ENCODE measurements at regions not wholly inside any gene's neighbourhood (a gene's known extent, or its start where the extent isn't known, plus 50 kb on each side); places are given as distances from the start of the nearest gene placed in this dataset.

DNA sequence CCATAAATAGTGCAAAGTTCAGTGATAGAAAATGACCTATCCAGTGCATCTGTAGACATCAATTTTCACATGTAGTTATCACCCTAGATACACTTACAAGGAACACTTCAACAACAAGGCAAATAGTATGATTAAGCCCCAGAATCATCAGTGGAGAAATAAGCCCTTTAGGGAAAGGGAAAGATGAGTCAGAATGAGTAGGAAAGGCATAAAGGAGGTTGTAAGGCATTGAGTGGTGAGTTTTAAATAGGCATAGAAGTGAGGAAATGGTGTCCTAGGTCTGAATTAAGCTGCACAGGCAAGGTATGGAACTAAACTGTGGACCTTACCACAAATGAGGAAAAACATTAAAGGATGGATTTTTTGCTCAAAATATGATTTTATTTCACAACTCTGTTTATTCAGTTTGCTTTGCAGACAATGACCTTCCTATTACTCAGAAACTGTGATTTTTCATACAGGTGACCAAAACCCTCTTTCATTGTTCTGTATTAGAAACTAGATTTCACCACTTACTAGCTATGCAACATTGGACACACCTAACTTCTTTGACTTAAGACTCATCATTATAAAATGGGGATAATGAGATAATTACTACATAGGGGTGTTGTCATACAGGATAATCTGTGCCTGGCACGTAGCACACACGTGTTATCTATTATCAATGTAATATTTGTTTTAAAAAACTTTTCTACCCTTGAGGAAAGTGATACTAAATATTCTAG, 57.0 kb upstream of the MAP9 start (continued):
- TF ChIP-seq ZNF645 (tag by site-specific recombination; IDR thresholded peaks at IDR 0.05) (no peak), ZNF211 (tag by site-specific recombination; IDR thresholded peaks at IDR 0.05; ENCODE audit: low read depth) (no peak), SCRT2 (tag by site-specific recombination; IDR thresholded peaks at IDR 0.05) (no peak), KLF7 (tag by site-specific recombination; IDR thresholded peaks at IDR 0.05; ENCODE audit: borderline replicate concordance) (no peak), ZSCAN16 (tag by site-specific recombination; IDR thresholded peaks at IDR 0.05) (no peak)

GRCh38 chr4:155430895-155431795, 54.4 kb upstream of the MAP9 start:
- peaks cover 14% of the 10 kb centered on the region for H3K4me1 ChIP-seq (ENCODE audit: control insufficient read depth, insufficient read depth, low read length)
- ChIA-PET CTCF (no interaction called here), POLR2A (no interaction called here)
- no peaks in the 10 kb centered on the region for H3K36me3 ChIP-seq (ENCODE audit: control insufficient read depth in 2 of 2, insufficient read depth in 1 of 2, low read length in 2 of 2)
- H3K4me3 ChIP-seq (ENCODE audit: low read depth, low read length), result no peak overlapping the region
- H3K9me3 ChIP-seq (ENCODE audit: control insufficient read depth, insufficient read depth, low read depth, low read length), result no peaks in the 10 kb centered on the region
- no peak for TF ChIP-seq ZNF544 (tag by site-specific recombination; IDR thresholded peaks at IDR 0.05)
- no peak for TF ChIP-seq BCL11A (tag by site-specific recombination; IDR thresholded peaks at IDR 0.05; ENCODE audit: low read depth)
- no peak for TF ChIP-seq PBX3 (CRISPR knock-in tag; IDR thresholded peaks at IDR 0.05)
- TF ChIP-seq SCRT2 (tag by site-specific recombination; IDR thresholded peaks at IDR 0.05), result no peak
- TF ChIP-seq ZNF571 (tag by site-specific recombination; IDR thresholded peaks at IDR 0.05), result no peak
- no peak for TF ChIP-seq SETDB1 (IDR thresholded peaks at IDR 0.05; ENCODE audit: insufficient read length, low read length)
- H3K27ac ChIP-seq (ENCODE audit: extremely low read depth, low read depth, low read length), result no peak overlapping the region

DNA sequence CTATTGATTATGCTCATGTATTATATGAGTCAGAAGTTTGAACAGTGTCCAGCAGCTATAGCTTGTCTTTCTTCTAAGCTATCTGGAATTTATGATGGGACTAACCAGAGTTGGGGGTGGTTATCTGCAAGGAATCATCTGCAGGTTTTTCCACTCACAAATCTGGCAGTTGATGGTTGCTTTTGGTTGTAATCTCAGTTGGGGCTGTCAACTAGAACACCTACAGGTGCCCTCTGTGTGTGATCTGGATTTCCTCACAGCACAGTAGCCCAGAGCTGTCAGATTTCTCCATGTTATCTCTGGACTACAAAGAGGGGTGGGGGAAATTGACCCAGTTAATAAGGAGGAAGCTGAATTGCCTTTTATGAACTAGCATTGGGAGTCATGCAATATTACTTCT, 51.4 kb upstream of the MAP9 start:
- no peak overlapping the region for H3K27ac ChIP-seq (ENCODE audit: extremely low read depth, low read depth, low read length)
- ChIA-PET CTCF (interaction anchor here (1.8 kb wide), 1 partner anchor 16 kb away, joined by 4 read pairs; no protein-coding TSS in a partner anchor), POLR2A (no interaction called here)

More for the DNA sequence above, 51.4 kb upstream of the MAP9 start:
- Histone ChIP-seq H3K36me3 (ENCODE audit: control insufficient read depth in 2 of 2, insufficient read depth in 1 of 2, low read length in 2 of 2) (no peaks in the 10 kb centered on the region), H3K4me1 (ENCODE audit: control insufficient read depth, insufficient read depth, low read length) (peaks cover 14% of the 10 kb centered on the region), H3K9me3 (ENCODE audit: control insufficient read depth, insufficient read depth, low read depth, low read length) (no peaks in the 10 kb centered on the region), H3K4me3 (ENCODE audit: low read depth, low read length) (no peak overlapping the region)
- TF ChIP-seq ZNF19 (tag by site-specific recombination; IDR thresholded peaks at IDR 0.05; ENCODE audit: low read depth), result no peak
- no peak for TF ChIP-seq ZNF623 (tag by site-specific recombination; IDR thresholded peaks at IDR 0.05)
- no peak for TF ChIP-seq ZNF169 (tag by site-specific recombination; IDR thresholded peaks at IDR 0.05)
- no peak for TF ChIP-seq KLF8 (tag by site-specific recombination; IDR thresholded peaks at IDR 0.05)
- TF ChIP-seq ZNF529 (tag by site-specific recombination; IDR thresholded peaks at IDR 0.05; ENCODE audit: insufficient replicate concordance), result no peak
- no peak for TF ChIP-seq MEIS1 (CRISPR knock-in tag; IDR thresholded peaks at IDR 0.05; ENCODE audit: borderline replicate concordance)
- no peak for TF ChIP-seq ZNF792 (tag by site-specific recombination; IDR thresholded peaks at IDR 0.05)
- no peak for TF ChIP-seq KLF17 (tag by site-specific recombination; IDR thresholded peaks at IDR 0.05)
- no peak for TF ChIP-seq ZNF16 (tag by site-specific recombination; IDR thresholded peaks at IDR 0.05; ENCODE audit: low read depth)
- TF ChIP-seq, protein P1, sequence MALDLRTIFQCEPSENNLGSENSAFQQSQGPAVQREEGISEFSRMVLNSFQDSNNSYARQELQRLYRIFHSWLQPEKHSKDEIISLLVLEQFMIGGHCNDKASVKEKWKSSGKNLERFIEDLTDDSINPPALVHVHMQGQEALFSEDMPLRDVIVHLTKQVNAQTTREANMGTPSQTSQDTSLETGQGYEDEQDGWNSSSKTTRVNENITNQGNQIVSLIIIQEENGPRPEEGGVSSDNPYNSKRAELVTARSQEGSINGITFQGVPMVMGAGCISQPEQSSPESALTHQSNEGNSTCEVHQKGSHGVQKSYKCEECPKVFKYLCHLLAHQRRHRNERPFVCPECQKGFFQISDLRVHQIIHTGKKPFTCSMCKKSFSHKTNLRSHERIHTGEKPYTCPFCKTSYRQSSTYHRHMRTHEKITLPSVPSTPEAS (tag by site-specific recombination; IDR thresholded peaks at IDR 0.05), result no peak
- TF ChIP-seq KLF7 (tag by site-specific recombination; IDR thresholded peaks at IDR 0.05; ENCODE audit: borderline replicate concordance), result no peak

Data from HEK293 (cell line).